Progenitor cell of endocrine pancreas (in vitro differentiated cells): ENCODE measurements at regions not wholly inside any gene's neighbourhood (a gene's known extent, or its start where the extent isn't known, plus 50 kb on each side); places are given as distances from the start of the nearest gene placed in this dataset.

Experiments
- DNase-seq: peaks from one replicate; pipeline ENCODE4 v3.0.0; 2021; ENCODE audit warnings: low spot score; ENCODE audit not compliant: unreplicated experiment
- H3K27ac Mint-ChIP-seq: 2 replicates; pipeline ENCODE4 v1.8.0; 2021; ENCODE audit warnings: mild to moderate bottlenecking, moderate library complexity, mixed read lengths
- H3K27me3 Mint-ChIP-seq: 2 replicates; pipeline ENCODE4 v1.8.0; 2021; ENCODE audit warnings: mixed read lengths
- H3K36me3 Mint-ChIP-seq: 2 replicates; pipeline ENCODE4 v1.8.0; 2022; ENCODE audit warnings: mixed read lengths; ENCODE audit not compliant: insufficient read depth
- H3K4me1 Mint-ChIP-seq: 2 replicates; pipeline ENCODE4 v1.8.0; 2021; ENCODE audit warnings: low read depth, mixed read lengths
- H3K4me3 Mint-ChIP-seq: 2 replicates; pipeline ENCODE4 v1.8.0; 2021; ENCODE audit warnings: low read depth, mild to moderate bottlenecking, moderate library complexity, mixed read lengths
- H3K9me3 Mint-ChIP-seq: 2 replicates; pipeline ENCODE4 v1.8.0; 2021; ENCODE audit warnings: low read depth, mixed read lengths
- TF ChIP-seq, protein P1 (sequence below): fragments of 200-600 bp; sonication (generic); IDR thresholded peaks from one replicate; pipeline ENCODE4 v1.5.0; 2021; ENCODE audit warnings: antibody characterized with exemption, mild to moderate bottlenecking; ENCODE audit not compliant: unreplicated experiment

DNA sequence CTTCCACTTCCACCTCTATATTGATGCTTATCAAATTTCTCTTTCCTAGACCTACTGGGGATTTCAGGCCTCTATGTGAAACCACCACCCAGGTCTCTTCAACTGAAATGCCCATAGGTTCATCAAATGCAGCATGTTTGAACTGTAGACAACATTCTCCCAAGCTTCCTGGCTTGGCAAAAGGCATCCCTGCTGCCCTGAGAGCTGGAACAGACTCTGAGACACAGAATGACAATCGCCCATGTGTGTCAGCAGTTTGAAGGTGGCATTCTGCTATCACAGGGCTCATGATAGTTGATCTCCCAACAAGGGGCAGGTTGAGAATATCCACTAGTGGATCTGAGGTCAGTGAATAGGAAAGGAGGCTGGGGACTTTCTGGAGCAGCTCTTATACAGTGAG, 200.7 kb downstream of the RPLP1 start:
- Mint-ChIP-seq H3K4me3 (no peak overlapping the region), H3K36me3 (no peaks in the 10 kb centered on the region), H3K27ac (no peak overlapping the region), H3K9me3 (no peaks in the 10 kb centered on the region), H3K27me3 (peaks cover 79% of the 10 kb centered on the region), H3K4me1 (peaks cover 6% of the 10 kb centered on the region)
- no peak for DNase-seq
- TF ChIP-seq, protein P1, sequence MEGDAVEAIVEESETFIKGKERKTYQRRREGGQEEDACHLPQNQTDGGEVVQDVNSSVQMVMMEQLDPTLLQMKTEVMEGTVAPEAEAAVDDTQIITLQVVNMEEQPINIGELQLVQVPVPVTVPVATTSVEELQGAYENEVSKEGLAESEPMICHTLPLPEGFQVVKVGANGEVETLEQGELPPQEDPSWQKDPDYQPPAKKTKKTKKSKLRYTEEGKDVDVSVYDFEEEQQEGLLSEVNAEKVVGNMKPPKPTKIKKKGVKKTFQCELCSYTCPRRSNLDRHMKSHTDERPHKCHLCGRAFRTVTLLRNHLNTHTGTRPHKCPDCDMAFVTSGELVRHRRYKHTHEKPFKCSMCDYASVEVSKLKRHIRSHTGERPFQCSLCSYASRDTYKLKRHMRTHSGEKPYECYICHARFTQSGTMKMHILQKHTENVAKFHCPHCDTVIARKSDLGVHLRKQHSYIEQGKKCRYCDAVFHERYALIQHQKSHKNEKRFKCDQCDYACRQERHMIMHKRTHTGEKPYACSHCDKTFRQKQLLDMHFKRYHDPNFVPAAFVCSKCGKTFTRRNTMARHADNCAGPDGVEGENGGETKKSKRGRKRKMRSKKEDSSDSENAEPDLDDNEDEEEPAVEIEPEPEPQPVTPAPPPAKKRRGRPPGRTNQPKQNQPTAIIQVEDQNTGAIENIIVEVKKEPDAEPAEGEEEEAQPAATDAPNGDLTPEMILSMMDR, result no peak

- Mint-ChIP-seq H3K27me3 (peaks cover 79% of the 10 kb centered on the region), H3K36me3 (no peaks in the 10 kb centered on the region), H3K4me1 (peaks cover 3% of the 10 kb centered on the region), H3K4me3 (no peak overlapping the region), H3K9me3 (no peaks in the 10 kb centered on the region), H3K27ac (no peak overlapping the region)
- TF ChIP-seq, protein P1, result no peak
- DNase-seq, result no peak
Observed at GRCh38 chr15:69653846-69654245, 201.2 kb downstream of the RPLP1 start.

DNA sequence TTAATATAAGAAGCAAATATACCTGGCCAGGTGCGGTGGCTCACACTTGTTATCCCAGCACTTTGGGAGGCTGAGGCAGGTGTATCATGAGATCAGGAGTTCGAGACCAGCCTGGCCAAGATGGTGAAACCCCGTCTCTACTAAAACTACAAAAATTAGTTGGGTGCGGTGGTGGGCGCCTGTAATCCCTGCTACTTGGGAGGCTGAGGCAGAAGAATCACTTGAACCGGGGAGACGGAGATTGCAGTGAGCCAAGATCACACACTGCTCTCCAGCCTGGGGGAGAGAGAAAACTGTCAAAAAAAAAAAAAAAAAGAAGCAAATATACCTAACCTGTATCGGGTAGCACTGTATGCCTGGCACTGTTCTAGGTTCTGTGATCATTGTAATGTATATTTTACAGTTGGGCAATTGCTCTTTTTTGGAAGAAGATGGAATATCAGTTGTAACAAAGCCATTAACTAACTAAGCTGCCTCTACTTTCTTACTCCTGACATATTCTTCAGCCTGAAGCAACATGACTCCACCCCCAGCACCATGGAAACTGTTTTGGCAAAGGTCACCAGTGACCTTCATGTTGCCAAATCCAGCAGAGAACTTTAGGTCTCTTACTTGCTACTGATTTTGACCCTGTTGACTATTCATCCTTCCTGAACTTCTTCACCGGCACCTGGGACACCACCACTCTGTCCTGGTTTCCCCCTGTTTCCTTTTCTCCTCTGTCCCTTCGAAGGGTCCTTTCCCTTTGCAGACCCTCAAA, 203.8 kb downstream of the RPLP1 start:
- Mint-ChIP-seq H3K9me3 (no peaks in the 10 kb centered on the region), H3K4me1 (no peaks in the 10 kb centered on the region), H3K36me3 (no peaks in the 10 kb centered on the region), H3K27ac (no peak overlapping the region), H3K4me3 (no peak overlapping the region), H3K27me3 (peaks cover 62% of the 10 kb centered on the region)
- no peak for DNase-seq
- TF ChIP-seq, protein P1, result no peak

GRCh38 chr15:69657626-69658025, 205.0 kb downstream of the RPLP1 start:
- TF ChIP-seq, protein P1, result no peak
- H3K9me3 Mint-ChIP-seq, result no peaks in the 10 kb centered on the region
- no peaks in the 10 kb centered on the region for H3K4me1 Mint-ChIP-seq
- peaks cover 50% of the 10 kb centered on the region for H3K27me3 Mint-ChIP-seq
- H3K4me3 Mint-ChIP-seq, result no peak overlapping the region
- H3K36me3 Mint-ChIP-seq, result no peaks in the 10 kb centered on the region
- no peak overlapping the region for H3K27ac Mint-ChIP-seq
- no peak for DNase-seq

DNA sequence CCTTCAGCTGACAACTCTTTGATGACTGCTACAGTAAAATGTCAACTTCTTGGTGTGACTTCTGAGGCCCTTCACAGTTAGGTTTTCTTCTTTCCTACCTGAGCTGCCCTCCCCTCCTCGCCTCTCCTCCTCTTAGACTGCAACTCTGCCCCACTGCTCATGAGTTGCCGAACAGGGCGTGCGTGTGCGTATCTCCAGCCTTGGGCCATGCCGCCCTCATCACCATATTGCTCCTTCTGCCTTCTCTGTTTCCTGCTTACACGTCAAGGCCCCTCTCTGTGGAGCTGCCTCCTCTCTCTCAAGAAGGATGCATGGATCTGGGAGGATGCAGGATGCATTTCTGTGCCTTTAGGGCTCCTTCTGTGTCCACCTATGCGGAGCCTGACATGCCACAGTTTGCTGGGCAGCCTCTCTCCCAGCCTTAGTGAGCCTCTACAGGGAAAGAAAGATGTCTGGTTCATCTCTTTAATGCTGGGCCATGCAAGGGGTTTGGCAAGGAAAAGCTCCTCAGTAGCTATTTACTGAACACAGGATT, 205.9 kb downstream of the RPLP1 start:
- no peak overlapping the region for H3K27ac Mint-ChIP-seq
- H3K27me3 Mint-ChIP-seq, result peaks cover 52% of the 10 kb centered on the region
- DNase-seq, result no peak
- no peaks in the 10 kb centered on the region for H3K9me3 Mint-ChIP-seq
- TF ChIP-seq, protein P1, result no peak
- no peaks in the 10 kb centered on the region for H3K4me1 Mint-ChIP-seq
- H3K4me3 Mint-ChIP-seq, result no peak overlapping the region
- no peaks in the 10 kb centered on the region for H3K36me3 Mint-ChIP-seq
